K562 (cell line): ENCODE measurements at regions not wholly inside any gene's neighbourhood (a gene's known extent, or its start where the extent isn't known, plus 50 kb on each side); places are given as distances from the start of the nearest gene placed in this dataset.

Source experiments
- ATAC-seq: fragments of 200-7000 bp; cut with Tn5 transposase; 3 replicates; pipeline ENCODE4 v1.9.1; 2020; ENCODE audit warnings: moderate library complexity
- BruUV-seq: library from RNA; stranded (reverse); fragments of 400-500 nt; replicated peaks from 2 replicates; lab custom pipeline; 2021; lab: Mats Ljungman, UMichigan
- CTCF ChIA-PET: fragments of 300-600 bp; formaldehyde crosslinking; extraction: SDS; loops from one replicate; lab custom pipeline; 2021; ENCODE audit warnings: low intra/inter-chr PET ratio; lab: Yijun Ruan, JAX
- POLR2A ChIA-PET: fragments of 300-600, 350-650 bp; sonication (Branson Sonifier 250); formaldehyde crosslinking; extraction: SDS; loops from one replicate; lab custom pipeline; 2021; ENCODE audit warnings: antibody characterized with exemption, inconsistent platforms; lab: Yijun Ruan, JAX
- DNase-seq, 4 experiments: peaks; one replicate each; pipeline versions ENCODE4 v3.0.0 to v3.0.0-alpha.2; 2011 to 2018; ENCODE audit warnings: low spot score in 3 of 4, mixed read lengths in 3 of 4; ENCODE audit errors: extremely low read depth in 1 of 4
- FAIRE-seq: peaks from 2 replicates; lab custom pipeline; 2011; peaks lifted over from hg19 to GRCh38; lab: Jason Lieb, UNC
- H2AFZ ChIP-seq: 2 replicates; pipeline ENCODE4 v1.6.0; 2011; ENCODE audit warnings: low read depth, low read length, control low read depth, inconsistent platforms
- H3K27ac ChIP-seq: fragments of 200-600 bp; 3 replicates; pipeline ENCODE4 v1.8.0; 2011; ENCODE audit warnings: low read depth, mild to moderate bottlenecking, control low read depth, inconsistent platforms, low read length, moderate library complexity, mixed read lengths; ENCODE audit errors: extremely low read depth
- H3K27me3 ChIP-seq, 2 experiments: fragments of 300-600 bp in 1 of 2; 2 replicates in 1 of 2; 3 replicates in 1 of 2; pipeline versions ENCODE4 v1.6.0 to v1.8.0; 2011; ENCODE audit warnings: inconsistent platforms in 2 of 2, low read length in 2 of 2, mild to moderate bottlenecking in 1 of 2, mixed read lengths in 1 of 2, moderate library complexity in 1 of 2; ENCODE audit not compliant: control insufficient read depth in 2 of 2, insufficient read depth in 2 of 2
- H3K36me3 ChIP-seq: fragments of 300-600 bp; 3 replicates; pipeline ENCODE4 v1.8.0; 2011; ENCODE audit warnings: mild to moderate bottlenecking, low read length, inconsistent platforms; ENCODE audit not compliant: control insufficient read depth, insufficient read depth
- H3K4me1 ChIP-seq, 2 experiments: fragments of 200-600 bp in 1 of 2; replicated peaks in 1 of 2; 2 replicates in 1 of 2; 3 replicates in 1 of 2; pipeline versions ENCODE4 v1.5.1 to v1.8.0; 2011; ENCODE audit warnings: inconsistent platforms in 2 of 2, low read length in 2 of 2, mild to moderate bottlenecking in 1 of 2, mixed read lengths in 1 of 2, moderate library complexity in 1 of 2; ENCODE audit not compliant: control insufficient read depth in 2 of 2, insufficient read depth in 2 of 2
- H3K4me2 ChIP-seq: 2 replicates; pipeline ENCODE4 v1.6.1; 2011; ENCODE audit warnings: low read length, control low read depth, inconsistent platforms, mixed read lengths; ENCODE audit not compliant: insufficient read depth
- H3K4me3 ChIP-seq: fragments of 200-600 bp; sonication (generic), shearing (Covaris generic); 2 replicates; pipeline ENCODE4 v1.5.1; 2016; ENCODE audit warnings: control low read depth, inconsistent platforms
- H3K79me2 ChIP-seq: fragments of 200-600 bp; 3 replicates; pipeline ENCODE4 v1.8.0; 2011; ENCODE audit warnings: low read length, inconsistent platforms; ENCODE audit not compliant: control insufficient read depth, insufficient read depth
- H3K9ac ChIP-seq, 2 experiments: 2 replicates each; pipeline versions ENCODE4 v1.6.0 to v1.6.1; 2011; ENCODE audit warnings: low read depth in 2 of 2, low read length in 2 of 2, control low read depth in 1 of 2, inconsistent platforms in 1 of 2, mild to moderate bottlenecking in 1 of 2, mixed read lengths in 1 of 2; ENCODE audit not compliant: insufficient read depth in 1 of 2
- H3K9me1 ChIP-seq: one replicate; pipeline ENCODE4 v1.6.0; 2011; ENCODE audit warnings: inconsistent platforms, mild to moderate bottlenecking, low read length, moderate library complexity; ENCODE audit not compliant: control insufficient read depth, insufficient read depth
- H3K9me3 ChIP-seq: replicated peaks from 2 replicates; pipeline ENCODE4 v1.5.1; 2011; ENCODE audit warnings: low read depth, low read length, inconsistent platforms; ENCODE audit not compliant: control insufficient read depth, insufficient read depth
- H4K20me1 ChIP-seq: replicated peaks from 2 replicates; pipeline ENCODE4 v1.6.1; 2011; ENCODE audit warnings: low read length, inconsistent platforms, mixed read lengths; ENCODE audit not compliant: control insufficient read depth, insufficient read depth
- ELF1 ChIP-seq: fragments of 200-800 bp; sonication (Bioruptor generic); IDR thresholded peaks from 2 replicates; pipeline ENCODE4 v1.6.1; 2016; ENCODE audit warnings: missing genetic modification characterization, missing compliant biosample characterization
- HDAC6 ChIP-seq: IDR thresholded peaks from 2 replicates; pipeline ENCODE4 v1.6.1; 2012; ENCODE audit warnings: low read depth, mild to moderate bottlenecking, control low read depth, inconsistent platforms, low read length, moderate library complexity
- KLF10 ChIP-seq: fragments of 250-450 bp; sonication (Bioruptor Pico); IDR thresholded peaks from 2 replicates; pipeline ENCODE4 v1.6.1; 2021; ENCODE audit warnings: matching md5 sums
- MLX ChIP-seq, 2 experiments: fragments of 450-650 bp in 1 of 2; sonication (generic) in 1 of 2; formaldehyde crosslinking; conservative IDR thresholded peaks; 2 replicates each; pipeline versions ENCODE4 v1.4.0 to v1.8.1; 2020 to 2022; ENCODE audit warnings: mild to moderate bottlenecking in 1 of 2, missing genetic modification reagents in 1 of 2
- NFE2 ChIP-seq: IDR thresholded peaks from 2 replicates; pipeline ENCODE4 v1.6.1; 2014; ENCODE audit warnings: antibody characterized with exemption, low read depth
- NR2F6 ChIP-seq: fragments of 450-650 bp; formaldehyde crosslinking; IDR thresholded peaks from 2 replicates; pipeline ENCODE4 v1.4.0; 2020; ENCODE audit warnings: mild to moderate bottlenecking
- NR3C1 ChIP-seq: sonication (generic); formaldehyde crosslinking; IDR thresholded peaks from 2 replicates; pipeline ENCODE4 v1.8.1; 2022; ENCODE audit warnings: missing genetic modification reagents
- TARDBP ChIP-seq: fragments of 450-650 bp; IDR thresholded peaks from 2 replicates; pipeline ENCODE4 v1.6.1; 2016
- ZNF274 ChIP-seq: IDR thresholded peaks from 2 replicates; pipeline ENCODE4 v1.6.1; 2011; ENCODE audit warnings: low read depth, mild to moderate bottlenecking, low read length, moderate library complexity, borderline replicate concordance
- ZNF584 ChIP-seq: fragments of 200-800 bp; sonication (Bioruptor generic); IDR thresholded peaks from 2 replicates; pipeline ENCODE4 v1.6.1; 2016; ENCODE audit warnings: low read depth, mild to moderate bottlenecking, missing genetic modification characterization, missing compliant biosample characterization
- ZZZ3 ChIP-seq: fragments of 450-650 bp; IDR thresholded peaks from 2 replicates; pipeline ENCODE4 v1.6.1; 2016; ENCODE audit warnings: antibody characterized with exemption, mild to moderate bottlenecking, moderate library complexity
- WGBS: fragments of 100-300 bp; shearing (Covaris generic); methylation state at CpG from one replicate; pipeline ENCODE4 v1.1.6; 2016; ENCODE audit warnings: low coverage, mixed read lengths; ENCODE audit not compliant: insufficient coverage; ENCODE audit errors: missing lambda C conversion rate; 5-methylcytosine and 5-hydroxymethylcytosine counted together
- in situ Hi-C: fragments of 300-500 bp; cut with MboI; formaldehyde crosslinking; loops from 4 replicates; pipeline ENCODE4 v1.15.0; 2018; ENCODE audit warnings: inconsistent platforms, mixed read lengths
- intact Hi-C: fragments of 100-400 bp; cut with micrococcal nuclease; formaldehyde crosslinking; loops from 2 replicates; pipeline ENCODE4 v1.14.2; 2022

GRCh38 chr12:90473831-90474230, 481.1 kb downstream of the CCER1 start:
- no peak for FAIRE-seq
- H3K4me2 ChIP-seq, result no peak overlapping the region
- no TSS peak for BruUV-seq

GRCh38 chr12:90460681-90461080, 494.3 kb downstream of the CCER1 start:
- WGBS, result 0% methylated on average over 1 of the region's 1 CpG
- H3K36me3 ChIP-seq, result no peaks in the 10 kb centered on the region
- H2AFZ ChIP-seq, result no peak overlapping the region
- no peaks in the 10 kb centered on the region for H3K9me3 ChIP-seq
- FAIRE-seq (no peak), DNase-seq (no peak), ATAC-seq (no peak)
- ChIA-PET CTCF (no interaction called here), POLR2A (no interaction called here)
- in situ Hi-C loops, result no loop called here
- H3K27me3 ChIP-seq, result no peaks in the 10 kb centered on the region
- H4K20me1 ChIP-seq, result no peaks in the 10 kb centered on the region
- no TSS peak for BruUV-seq
- TF ChIP-seq ZZZ3 (no peak), KLF10 (no peak)
- H3K4me3 ChIP-seq, result no peak overlapping the region
- H3K4me2 ChIP-seq, result no peak overlapping the region
- no peak overlapping the region for H3K27ac ChIP-seq
- H3K9me1 ChIP-seq, result no peaks in the 10 kb centered on the region
- H3K79me2 ChIP-seq, result no peaks in the 10 kb centered on the region
- no peaks in the 10 kb centered on the region for H3K4me1 ChIP-seq
- H3K9ac ChIP-seq, result no peak overlapping the region
- intact Hi-C loops, result no loop called here

More at GRCh38 chr12:90473831-90474230, 481.1 kb downstream of the CCER1 start:
- WGBS, result 0% methylated on average over 2 of the region's 2 CpGs
- Histone ChIP-seq H3K27ac (no peak overlapping the region), H4K20me1 (no peaks in the 10 kb centered on the region), H2AFZ (no peak overlapping the region), H3K9ac (no peak overlapping the region), H3K4me3 (no peak overlapping the region), H3K9me1 (no peaks in the 10 kb centered on the region), H3K27me3 (no peaks in the 10 kb centered on the region), H3K36me3 (no peaks in the 10 kb centered on the region), H3K79me2 (no peaks in the 10 kb centered on the region), H3K4me1 (no peaks in the 10 kb centered on the region), H3K9me3 (no peaks in the 10 kb centered on the region)
- ChIA-PET POLR2A (no interaction called here), CTCF (no interaction called here)
- no peak for DNase-seq
- in situ Hi-C loops (no loop called here), intact Hi-C loops (no loop called here)
- no peak for ATAC-seq
- TF ChIP-seq NR2F6 (CRISPR knock-in tag) (no peak), HDAC6 (no peak), TARDBP (no peak), ZNF274 (no peak), ELF1 (tag) (no peak), NR3C1 (CRISPR knock-in tag) (no peak), NFE2 (no peak), ZNF584 (CRISPR knock-in tag) (no peak), MLX (CRISPR knock-in tag; conservative IDR thresholded peaks at IDR 0.05) (no peak)
